HCT116 (cell line): ENCODE measurements at regions not wholly inside any gene's neighbourhood (a gene's known extent, or its start where the extent isn't known, plus 50 kb on each side); places are given as distances from the start of the nearest gene placed in this dataset.

Experiments
- ATAC-seq: fragments of 200-7000 bp; cut with Tn5 transposase; 2 replicates; pipeline ENCODE4 v1.9.1; 2020; ENCODE audit warnings: mild to moderate bottlenecking, moderate library complexity
- BruUV-seq: library from RNA; stranded (reverse); fragments of 400-500 nt; replicated peaks from 2 replicates; lab custom pipeline; 2021; lab: Mats Ljungman, UMichigan
- CTCF ChIA-PET: fragments of 300-600 bp; sonication (Branson Sonifier 250); formaldehyde crosslinking; loops from one replicate; lab custom pipeline; 2021; ENCODE audit warnings: antibody characterized with exemption; lab: Charles Lee
- POLR2A ChIA-PET: fragments of 300-600, 350-600 bp; sonication (Branson Sonifier 250); formaldehyde crosslinking; loops from one replicate; lab custom pipeline; 2021; ENCODE audit warnings: antibody characterized with exemption; lab: Charles Lee
- RAD21 ChIA-PET, 2 experiments: fragments of 300-600 bp; sonication (Branson Sonifier 250); formaldehyde crosslinking; loops; one replicate each; lab custom pipeline; 2023; ENCODE audit warnings: low total read pairs in 2 of 2; ENCODE audit not compliant: uncharacterized antibody in 2 of 2, unreplicated experiment in 2 of 2, low non-redundant PET in 1 of 2; lab: Charles Lee
- DNase-seq: peaks from one replicate; pipeline ENCODE4 v3.0.0-alpha.2; 2010; ENCODE audit warnings: low read depth, low spot score
- H2AFZ ChIP-seq: fragments of 200-600 bp; shearing (Covaris generic), sonication (generic); 2 replicates; pipeline ENCODE4 v1.6.1; 2017; ENCODE audit warnings: low read depth, mixed run types, mixed read lengths, antibody characterized with exemption, low read length; ENCODE audit not compliant: poor library complexity, severe bottlenecking
- H3K27ac ChIP-seq: 2 replicates; pipeline ENCODE4 v1.5.1; 2012; ENCODE audit warnings: low read depth, low read length
- H3K27me3 ChIP-seq: fragments of 200-600 bp; sonication (generic); 2 replicates; pipeline ENCODE4 v1.6.1; 2016; ENCODE audit warnings: mixed run types, low read length, mixed read lengths; ENCODE audit not compliant: insufficient read depth
- H3K36me3 ChIP-seq, 2 experiments: fragments of 200-500 bp in 1 of 2; fragments of 200-600 bp in 1 of 2; sonication (Bioruptor generic) in 1 of 2; sonication (generic) in 1 of 2; 2 replicates each; pipeline versions ENCODE4 v1.5.1 to v1.6.1; 2014 to 2016; ENCODE audit warnings: low read length in 2 of 2, inconsistent platforms in 1 of 2, mixed read lengths in 1 of 2, mixed run types in 1 of 2; ENCODE audit not compliant: insufficient read depth in 2 of 2, control insufficient read depth in 1 of 2
- H3K4me1 ChIP-seq, 2 experiments: fragments of 200-600 bp in 1 of 2; sonication (generic) in 1 of 2; 2 replicates each; pipeline versions ENCODE4 v1.5.1 to v1.6.1; 2012 to 2017; ENCODE audit warnings: low read length in 2 of 2, inconsistent platforms in 1 of 2, mild to moderate bottlenecking in 1 of 2, mixed read lengths in 1 of 2, mixed run types in 1 of 2, moderate library complexity in 1 of 2; ENCODE audit not compliant: insufficient read depth in 2 of 2, control insufficient read depth in 1 of 2
- H3K4me2 ChIP-seq: fragments of 200-600 bp; sonication (generic); 2 replicates; pipeline ENCODE4 v1.6.1; 2017; ENCODE audit warnings: mixed run types, low read length, mixed read lengths
- H3K4me3 ChIP-seq, 2 experiments: fragments of 200-600 bp in 1 of 2; sonication (generic) in 1 of 2; replicated peaks in 1 of 2; 2 replicates each; pipeline ENCODE4 v1.5.1; 2011 to 2016; ENCODE audit warnings: low read length in 2 of 2, control low read depth in 1 of 2, low read depth in 1 of 2, mild to moderate bottlenecking in 1 of 2, mixed read lengths in 1 of 2, mixed run types in 1 of 2
- H3K79me2 ChIP-seq: fragments of 200-600 bp; sonication (generic); 2 replicates; pipeline ENCODE4 v1.6.1; 2017; ENCODE audit warnings: mild to moderate bottlenecking, mixed run types, low read length, moderate library complexity, mixed read lengths; ENCODE audit not compliant: insufficient read depth
- H3K9ac ChIP-seq: fragments of 200-600 bp; sonication (generic); 2 replicates; pipeline ENCODE4 v1.6.1; 2016; ENCODE audit warnings: low read length, mixed read lengths
- H3K9me2 ChIP-seq: fragments of 200-600 bp; sonication (generic), shearing (Covaris generic); 2 replicates; pipeline ENCODE4 v1.6.1; 2017; ENCODE audit warnings: mixed run types, mild to moderate bottlenecking, moderate library complexity; ENCODE audit not compliant: insufficient read depth
- H3K9me3 ChIP-seq, 2 experiments: fragments of 200-500 bp in 1 of 2; fragments of 200-600 bp in 1 of 2; sonication (Bioruptor generic) in 1 of 2; sonication (generic) in 1 of 2; 2 replicates each; pipeline ENCODE4 v1.6.1; 2014 to 2017; ENCODE audit warnings: low read length in 2 of 2, mixed read lengths in 2 of 2, inconsistent platforms in 1 of 2, low read depth in 1 of 2, mild to moderate bottlenecking in 1 of 2, mixed run types in 1 of 2, moderate library complexity in 1 of 2; ENCODE audit not compliant: control insufficient read depth in 1 of 2, insufficient read depth in 1 of 2
- H4K20me1 ChIP-seq: fragments of 200-600 bp; sonication (generic), shearing (Covaris generic); 2 replicates; pipeline ENCODE4 v1.6.1; 2017; ENCODE audit warnings: mixed run types, mild to moderate bottlenecking, moderate library complexity; ENCODE audit not compliant: insufficient read depth
- CBX3 ChIP-seq: IDR thresholded peaks from 2 replicates; pipeline ENCODE4 v1.6.1; 2012; ENCODE audit warnings: low read depth
- CEBPB ChIP-seq: IDR thresholded peaks from 2 replicates; pipeline ENCODE4 v1.6.1; 2012; ENCODE audit warnings: low read depth
- ELF1 ChIP-seq: IDR thresholded peaks from 2 replicates; pipeline ENCODE4 v1.6.1; 2012; ENCODE audit warnings: low read depth, borderline replicate concordance
- EZH2 ChIP-seq: fragments of 200-600 bp; sonication (generic); IDR thresholded peaks from 2 replicates; pipeline ENCODE4 v1.6.1; 2017; ENCODE audit warnings: antibody characterized with exemption, mixed run types
- EZH2phosphoT487 ChIP-seq: fragments of 200-600 bp; IDR thresholded peaks from 2 replicates; pipeline ENCODE4 v1.6.1; 2018; ENCODE audit warnings: antibody characterized with exemption, borderline replicate concordance
- JUND ChIP-seq: IDR thresholded peaks from 2 replicates; pipeline ENCODE4 v1.6.1; 2012
- POLR2A ChIP-seq: IDR thresholded peaks from 2 replicates; pipeline ENCODE4 v1.7.0; 2011; ENCODE audit warnings: borderline replicate concordance; ENCODE audit not compliant: insufficient read depth, insufficient read length; ENCODE audit errors: extremely low read depth
- SP1 ChIP-seq: IDR thresholded peaks from 2 replicates; pipeline ENCODE4 v1.6.1; 2012; ENCODE audit warnings: low read depth
- SRF ChIP-seq: IDR thresholded peaks from 2 replicates; pipeline ENCODE4 v1.6.1; 2012; ENCODE audit warnings: low read depth
- TCF7L2 ChIP-seq: IDR thresholded peaks from 2 replicates; pipeline ENCODE4 v1.7.0; 2011; ENCODE audit warnings: borderline replicate concordance, inconsistent platforms; ENCODE audit not compliant: insufficient read depth, insufficient read length; ENCODE audit errors: extremely low read depth
- ZFX ChIP-seq: fragments of 450-650 bp; IDR thresholded peaks from 2 replicates; pipeline ENCODE4 v1.6.1; 2017
- ZNF274 ChIP-seq: fragments of 200-500 bp; sonication (Bioruptor generic); IDR thresholded peaks from 2 replicates; pipeline ENCODE4 v1.6.1; 2014; ENCODE audit warnings: mild to moderate bottlenecking, low read depth, low read length, inconsistent platforms
- intact Hi-C: fragments of 100-400 bp; cut with micrococcal nuclease; formaldehyde crosslinking; loops from 2 replicates; pipeline ENCODE4 v1.10.0; 2022
- TF ChIP-seq, protein P1 (sequence below): IDR thresholded peaks from 2 replicates; pipeline ENCODE4 v1.6.1; 2012; ENCODE audit warnings: low read depth
- TF ChIP-seq, protein P2 (sequence below): IDR thresholded peaks from 2 replicates; pipeline ENCODE4 v1.6.1; 2011; ENCODE audit warnings: mild to moderate bottlenecking, low read length, moderate library complexity; ENCODE audit not compliant: insufficient replicate concordance; ENCODE audit errors: extremely low read depth
- TF ChIP-seq, protein P3 (sequence below): IDR thresholded peaks from 2 replicates; pipeline ENCODE4 v1.6.1; 2012
- TF ChIP-seq, protein P4 (sequence below): IDR thresholded peaks from 2 replicates; pipeline ENCODE4 v1.6.1; 2012

DNA sequence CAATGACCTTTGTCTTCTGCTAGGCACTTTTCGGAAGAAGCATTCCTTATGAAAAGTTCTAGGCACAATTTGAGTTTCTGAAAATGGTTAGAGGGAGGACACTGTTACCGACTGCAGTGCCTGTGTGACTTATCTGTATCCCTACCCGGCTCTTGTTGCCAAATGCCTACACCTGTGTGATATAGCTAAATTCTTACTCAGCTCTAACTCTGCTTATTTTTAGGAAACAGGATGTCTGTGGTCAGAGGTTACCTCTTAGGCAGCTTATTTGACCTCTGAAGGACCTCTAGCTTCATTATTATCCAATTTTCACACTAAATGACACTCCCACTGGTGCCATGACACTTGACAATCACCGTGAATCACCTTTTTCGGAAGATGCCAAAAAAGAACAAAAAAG is 561.1 kb upstream of the SMIM31 start:
- H3K9me2 ChIP-seq: no peaks in the 10 kb centered on the region
- no peak for DNase-seq
- no peaks in the 10 kb centered on the region for H4K20me1 ChIP-seq
- no peak overlapping the region for H3K9ac ChIP-seq
- ChIA-PET RAD21 (no interaction called here), CTCF (no interaction called here), POLR2A (no interaction called here)
- H3K27ac ChIP-seq: no peak overlapping the region
- no peak overlapping the region for H3K4me3 ChIP-seq
- TF ChIP-seq EZH2phosphoT487: no peak
- no peak for TF ChIP-seq ZFX
- TF ChIP-seq, protein P1, sequence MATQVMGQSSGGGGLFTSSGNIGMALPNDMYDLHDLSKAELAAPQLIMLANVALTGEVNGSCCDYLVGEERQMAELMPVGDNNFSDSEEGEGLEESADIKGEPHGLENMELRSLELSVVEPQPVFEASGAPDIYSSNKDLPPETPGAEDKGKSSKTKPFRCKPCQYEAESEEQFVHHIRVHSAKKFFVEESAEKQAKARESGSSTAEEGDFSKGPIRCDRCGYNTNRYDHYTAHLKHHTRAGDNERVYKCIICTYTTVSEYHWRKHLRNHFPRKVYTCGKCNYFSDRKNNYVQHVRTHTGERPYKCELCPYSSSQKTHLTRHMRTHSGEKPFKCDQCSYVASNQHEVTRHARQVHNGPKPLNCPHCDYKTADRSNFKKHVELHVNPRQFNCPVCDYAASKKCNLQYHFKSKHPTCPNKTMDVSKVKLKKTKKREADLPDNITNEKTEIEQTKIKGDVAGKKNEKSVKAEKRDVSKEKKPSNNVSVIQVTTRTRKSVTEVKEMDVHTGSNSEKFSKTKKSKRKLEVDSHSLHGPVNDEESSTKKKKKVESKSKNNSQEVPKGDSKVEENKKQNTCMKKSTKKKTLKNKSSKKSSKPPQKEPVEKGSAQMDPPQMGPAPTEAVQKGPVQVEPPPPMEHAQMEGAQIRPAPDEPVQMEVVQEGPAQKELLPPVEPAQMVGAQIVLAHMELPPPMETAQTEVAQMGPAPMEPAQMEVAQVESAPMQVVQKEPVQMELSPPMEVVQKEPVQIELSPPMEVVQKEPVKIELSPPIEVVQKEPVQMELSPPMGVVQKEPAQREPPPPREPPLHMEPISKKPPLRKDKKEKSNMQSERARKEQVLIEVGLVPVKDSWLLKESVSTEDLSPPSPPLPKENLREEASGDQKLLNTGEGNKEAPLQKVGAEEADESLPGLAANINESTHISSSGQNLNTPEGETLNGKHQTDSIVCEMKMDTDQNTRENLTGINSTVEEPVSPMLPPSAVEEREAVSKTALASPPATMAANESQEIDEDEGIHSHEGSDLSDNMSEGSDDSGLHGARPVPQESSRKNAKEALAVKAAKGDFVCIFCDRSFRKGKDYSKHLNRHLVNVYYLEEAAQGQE: no peak
- TF ChIP-seq, protein P2, sequence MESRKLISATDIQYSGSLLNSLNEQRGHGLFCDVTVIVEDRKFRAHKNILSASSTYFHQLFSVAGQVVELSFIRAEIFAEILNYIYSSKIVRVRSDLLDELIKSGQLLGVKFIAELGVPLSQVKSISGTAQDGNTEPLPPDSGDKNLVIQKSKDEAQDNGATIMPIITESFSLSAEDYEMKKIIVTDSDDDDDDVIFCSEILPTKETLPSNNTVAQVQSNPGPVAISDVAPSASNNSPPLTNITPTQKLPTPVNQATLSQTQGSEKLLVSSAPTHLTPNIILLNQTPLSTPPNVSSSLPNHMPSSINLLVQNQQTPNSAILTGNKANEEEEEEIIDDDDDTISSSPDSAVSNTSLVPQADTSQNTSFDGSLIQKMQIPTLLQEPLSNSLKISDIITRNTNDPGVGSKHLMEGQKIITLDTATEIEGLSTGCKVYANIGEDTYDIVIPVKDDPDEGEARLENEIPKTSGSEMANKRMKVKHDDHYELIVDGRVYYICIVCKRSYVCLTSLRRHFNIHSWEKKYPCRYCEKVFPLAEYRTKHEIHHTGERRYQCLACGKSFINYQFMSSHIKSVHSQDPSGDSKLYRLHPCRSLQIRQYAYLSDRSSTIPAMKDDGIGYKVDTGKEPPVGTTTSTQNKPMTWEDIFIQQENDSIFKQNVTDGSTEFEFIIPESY: no peak
- TF ChIP-seq CBX3: no peak
- no peak for TF ChIP-seq TCF7L2
- TF ChIP-seq, protein P3, sequence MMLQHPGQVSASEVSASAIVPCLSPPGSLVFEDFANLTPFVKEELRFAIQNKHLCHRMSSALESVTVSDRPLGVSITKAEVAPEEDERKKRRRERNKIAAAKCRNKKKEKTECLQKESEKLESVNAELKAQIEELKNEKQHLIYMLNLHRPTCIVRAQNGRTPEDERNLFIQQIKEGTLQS: no peak
- no peak for TF ChIP-seq JUND
- no peak for TF ChIP-seq SP1
- no peak for TF ChIP-seq ZNF274
- TF ChIP-seq EZH2: no peak
- no peak for TF ChIP-seq CEBPB
- TF ChIP-seq ELF1: no peak
- TF ChIP-seq POLR2A: no peak
- TF ChIP-seq, protein P4, sequence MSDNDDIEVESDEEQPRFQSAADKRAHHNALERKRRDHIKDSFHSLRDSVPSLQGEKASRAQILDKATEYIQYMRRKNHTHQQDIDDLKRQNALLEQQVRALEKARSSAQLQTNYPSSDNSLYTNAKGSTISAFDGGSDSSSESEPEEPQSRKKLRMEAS: no peak
- no peak for TF ChIP-seq SRF
- no peaks in the 10 kb centered on the region for H3K79me2 ChIP-seq
- no peak for ATAC-seq
- no peaks in the 10 kb centered on the region for H3K4me1 ChIP-seq
- intact Hi-C loops: no loop called here
- no TSS peak for BruUV-seq
- H3K4me2 ChIP-seq: no peak overlapping the region
- H3K9me3 ChIP-seq: no peaks in the 10 kb centered on the region
- H3K36me3 ChIP-seq: no peaks in the 10 kb centered on the region
- no peak overlapping the region for H2AFZ ChIP-seq
- H3K27me3 ChIP-seq: no peaks in the 10 kb centered on the region
